H1 (cell line): ENCODE measurements at regions not wholly inside any gene's neighbourhood (a gene's known extent, or its start where the extent isn't known, plus 50 kb on each side); places are given as distances from the start of the nearest gene placed in this dataset.

Experiments
- ATF2 ChIP-seq: IDR thresholded peaks from 2 replicates; pipeline ENCODE4 v1.6.1; 2012; ENCODE audit warnings: low read length, inconsistent platforms
- EZH2 ChIP-seq: fragments of 200-600 bp; sonication (generic); IDR thresholded peaks from 2 replicates; pipeline ENCODE4 v1.7.1; 2012; ENCODE audit warnings: low read depth, mild to moderate bottlenecking, moderate library complexity, low read length, inconsistent platforms; ENCODE audit not compliant: severe bottlenecking
- JUND ChIP-seq: IDR thresholded peaks from 2 replicates; pipeline ENCODE4 v1.6.1; 2011; ENCODE audit warnings: mild to moderate bottlenecking, improper control_type of control experiment, low read length
- MAFK ChIP-seq: IDR thresholded peaks from 2 replicates; pipeline ENCODE4 v1.6.1; 2012; ENCODE audit warnings: low read depth, mild to moderate bottlenecking, improper control_type of control experiment, low read length
- POLR2A ChIP-seq, 2 experiments: IDR thresholded peaks; 1 replicate in 1 of 2; 2 replicates in 1 of 2; pipeline ENCODE4 v1.6.1; 2011; ENCODE audit warnings: low read depth in 2 of 2, low read length in 2 of 2, mild to moderate bottlenecking in 2 of 2; ENCODE audit errors: control extremely low read depth in 1 of 2
- POLR2AphosphoS5 ChIP-seq: IDR thresholded peaks from 2 replicates; pipeline ENCODE4 v1.6.1; 2011; ENCODE audit warnings: low read depth, low read length
- SP1 ChIP-seq: IDR thresholded peaks from 2 replicates; pipeline ENCODE4 v1.6.1; 2011; ENCODE audit warnings: low read depth, low read length
- TAF1 ChIP-seq: IDR thresholded peaks from 2 replicates; pipeline ENCODE4 v1.6.1; 2011; ENCODE audit warnings: mild to moderate bottlenecking, low read depth, low read length
- TAF7 ChIP-seq: optimal IDR thresholded peaks from 2 replicates; pipeline ENCODE3; 2011; ENCODE audit warnings: low read depth, mild to moderate bottlenecking, inconsistent platforms, low read length, moderate library complexity, borderline replicate concordance
- TF ChIP-seq, protein P1 (sequence below), 3 experiments: IDR thresholded peaks; 1 replicate in 2 of 3; 2 replicates in 1 of 3; pipeline versions ENCODE4 v1.5.1 to v1.6.1; 2011; ENCODE audit warnings: low read length in 3 of 3, mild to moderate bottlenecking in 3 of 3, inconsistent platforms in 2 of 3, low read depth in 1 of 3, moderate library complexity in 1 of 3; ENCODE audit not compliant: insufficient read depth in 1 of 3; ENCODE audit errors: control extremely low read depth in 1 of 3

DNA sequence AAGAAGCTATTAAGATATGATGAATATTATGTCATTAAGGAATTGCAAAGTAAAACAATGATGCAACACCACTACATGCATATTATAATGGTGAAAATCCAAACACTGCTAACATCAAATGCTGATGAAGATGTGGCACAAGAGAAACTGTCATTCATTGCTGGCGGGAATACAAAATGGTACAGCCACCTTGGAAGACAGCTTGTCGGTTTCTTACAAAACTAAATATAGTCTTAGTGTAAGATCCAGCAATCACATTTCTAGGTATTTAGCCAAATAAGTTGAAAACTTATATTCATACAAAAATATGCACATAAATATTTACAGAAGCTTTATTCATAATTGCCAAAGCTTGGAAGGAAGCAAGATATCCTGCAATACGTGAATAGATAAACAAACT, 114.9 kb upstream of the EDNRB start:
- TF ChIP-seq JUND: no peak
- no peak for TF ChIP-seq TAF1
- TF ChIP-seq POLR2AphosphoS5: no peak
- no peak for TF ChIP-seq POLR2A (IDR thresholded peaks at IDR 0.05; ENCODE audit: control extremely low read depth in 1 of 2, low read depth in 2 of 2, low read length in 2 of 2)
- no peak for TF ChIP-seq MAFK
- no peak for TF ChIP-seq ATF2
- no peak for TF ChIP-seq TAF7
- TF ChIP-seq EZH2: no peak
- TF ChIP-seq SP1: no peak
- TF ChIP-seq, protein P1, sequence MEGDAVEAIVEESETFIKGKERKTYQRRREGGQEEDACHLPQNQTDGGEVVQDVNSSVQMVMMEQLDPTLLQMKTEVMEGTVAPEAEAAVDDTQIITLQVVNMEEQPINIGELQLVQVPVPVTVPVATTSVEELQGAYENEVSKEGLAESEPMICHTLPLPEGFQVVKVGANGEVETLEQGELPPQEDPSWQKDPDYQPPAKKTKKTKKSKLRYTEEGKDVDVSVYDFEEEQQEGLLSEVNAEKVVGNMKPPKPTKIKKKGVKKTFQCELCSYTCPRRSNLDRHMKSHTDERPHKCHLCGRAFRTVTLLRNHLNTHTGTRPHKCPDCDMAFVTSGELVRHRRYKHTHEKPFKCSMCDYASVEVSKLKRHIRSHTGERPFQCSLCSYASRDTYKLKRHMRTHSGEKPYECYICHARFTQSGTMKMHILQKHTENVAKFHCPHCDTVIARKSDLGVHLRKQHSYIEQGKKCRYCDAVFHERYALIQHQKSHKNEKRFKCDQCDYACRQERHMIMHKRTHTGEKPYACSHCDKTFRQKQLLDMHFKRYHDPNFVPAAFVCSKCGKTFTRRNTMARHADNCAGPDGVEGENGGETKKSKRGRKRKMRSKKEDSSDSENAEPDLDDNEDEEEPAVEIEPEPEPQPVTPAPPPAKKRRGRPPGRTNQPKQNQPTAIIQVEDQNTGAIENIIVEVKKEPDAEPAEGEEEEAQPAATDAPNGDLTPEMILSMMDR (IDR thresholded peaks at IDR 0.05; ENCODE audit: control extremely low read depth in 1 of 3, insufficient read depth in 1 of 3, low read depth in 1 of 3, low read length in 3 of 3): no peak
